D341Med (cell line): ENCODE measurements at regions not wholly inside any gene's neighbourhood (a gene's known extent, or its start where the extent isn't known, plus 50 kb on each side); places are given as distances from the start of the nearest gene placed in this dataset.

Experiments used
- DNase-seq: peaks from one replicate; pipeline ENCODE4 v3.0.0; 2012; ENCODE audit warnings: low spot score

DNA sequence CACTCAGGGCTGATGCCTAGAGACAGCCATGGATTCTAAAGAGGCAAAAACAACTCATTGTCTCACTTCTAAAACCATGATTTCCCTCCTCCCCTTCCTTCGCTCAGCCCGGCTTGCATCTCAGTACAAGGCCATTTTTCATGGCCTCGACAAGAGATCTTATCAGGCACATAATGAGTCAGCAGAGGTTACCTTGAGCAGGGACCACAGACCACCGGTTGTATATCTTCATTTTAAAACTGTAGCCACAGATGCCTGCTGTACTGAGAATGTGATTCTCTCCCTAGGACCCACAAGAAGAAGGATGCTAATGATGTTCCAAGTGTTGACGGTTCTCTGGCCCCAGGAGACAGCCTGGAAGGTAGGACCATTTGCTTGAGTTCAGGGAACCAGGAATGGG is 331.9 kb downstream of the AJAP1 start:
- DNase-seq = no peak

- DNase-seq = no peak
These were observed 330.4 kb downstream of the AJAP1 start for GRCh38 chr1:4984841-4985240.

- no peak for DNase-seq
These were observed 325.8 kb downstream of the AJAP1 start for GRCh38 chr1:4980211-4980610.

DNA sequence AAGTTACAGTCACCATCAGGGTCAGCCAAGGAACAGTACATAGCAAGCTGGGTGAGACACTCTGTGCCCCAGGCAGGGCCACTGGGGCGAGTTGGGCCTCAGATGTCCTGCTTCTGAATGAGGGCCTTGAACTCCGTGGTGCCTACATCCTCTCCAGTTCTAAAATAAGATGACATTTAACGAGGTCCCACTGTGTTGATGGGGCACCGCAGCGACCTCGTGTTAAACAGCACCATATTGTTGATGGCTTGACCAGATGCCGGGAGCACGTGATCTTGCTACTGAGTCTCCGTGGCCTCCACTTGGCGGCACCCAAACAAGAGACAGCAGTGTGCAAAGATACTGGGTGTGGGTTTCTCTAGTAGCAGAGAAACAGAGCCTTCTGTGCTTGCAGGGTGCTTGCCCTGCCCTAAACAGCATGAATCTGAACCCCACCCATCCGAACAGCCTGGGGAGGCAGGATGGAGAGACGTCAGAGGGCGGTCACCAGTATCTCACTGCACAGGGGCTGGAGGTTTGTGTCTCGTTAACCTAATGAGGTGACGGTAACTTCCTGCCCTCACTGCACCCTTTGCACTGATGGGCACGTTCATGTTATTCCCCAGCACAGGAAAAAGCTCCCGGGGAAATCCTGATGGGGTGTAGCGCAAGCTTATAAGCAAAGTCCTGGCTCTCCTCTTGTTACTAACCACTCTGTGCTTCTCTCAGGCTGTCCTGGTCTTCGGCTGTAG is 324.4 kb downstream of the AJAP1 start:
- no peak for DNase-seq

GRCh38 chr1:4977701-4978100 is 323.3 kb downstream of the AJAP1 start:
- no peak for DNase-seq

DNA sequence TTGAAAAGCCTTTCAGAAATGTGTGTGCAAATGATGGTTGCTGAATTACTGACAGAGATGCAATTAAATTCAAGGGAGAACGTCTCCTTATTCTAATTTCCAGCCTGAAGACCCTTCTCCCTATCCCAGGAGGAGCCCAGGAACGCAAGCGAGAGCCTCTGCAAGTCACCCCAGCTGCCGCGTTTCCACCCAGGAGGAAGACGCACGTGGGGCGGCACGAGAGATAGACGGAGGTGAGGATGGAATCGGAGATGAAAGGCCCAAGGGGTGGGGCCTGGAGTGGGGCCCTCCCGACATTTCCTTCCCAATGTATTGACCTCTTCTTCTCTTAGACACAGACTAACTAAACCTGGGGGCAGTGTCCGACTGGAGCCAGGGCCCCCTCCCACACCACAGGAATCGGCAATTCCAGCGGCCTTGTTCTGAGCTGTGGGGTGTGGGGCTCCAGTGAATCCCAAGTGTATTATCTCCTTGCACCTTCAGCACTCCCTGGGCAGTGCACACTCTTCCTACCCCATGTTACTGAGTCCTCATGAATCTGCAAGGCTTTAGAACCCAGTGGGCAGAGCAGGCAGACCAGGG is 322.5 kb downstream of the AJAP1 start:
- DNase-seq = no peak

DNA sequence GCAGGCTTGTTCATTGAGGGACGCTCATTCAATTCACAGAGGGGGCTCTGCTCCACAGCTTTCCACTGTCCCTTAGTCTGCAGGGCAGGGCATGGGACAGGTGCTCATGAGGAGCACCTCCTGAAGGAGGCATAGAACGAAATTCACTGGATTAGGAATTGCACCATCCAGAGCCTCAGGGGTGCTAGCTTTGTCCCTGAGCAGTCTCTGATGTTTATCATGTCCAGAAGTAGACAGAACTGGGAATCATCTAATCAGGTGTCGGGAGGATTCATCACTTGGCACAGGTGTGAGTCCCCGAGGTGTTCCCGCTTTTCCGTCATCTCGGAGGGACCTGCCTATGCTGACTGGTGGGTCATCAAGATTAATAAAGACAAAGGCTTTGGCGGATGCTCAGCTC is 321.4 kb downstream of the AJAP1 start:
- no peak for DNase-seq

DNA sequence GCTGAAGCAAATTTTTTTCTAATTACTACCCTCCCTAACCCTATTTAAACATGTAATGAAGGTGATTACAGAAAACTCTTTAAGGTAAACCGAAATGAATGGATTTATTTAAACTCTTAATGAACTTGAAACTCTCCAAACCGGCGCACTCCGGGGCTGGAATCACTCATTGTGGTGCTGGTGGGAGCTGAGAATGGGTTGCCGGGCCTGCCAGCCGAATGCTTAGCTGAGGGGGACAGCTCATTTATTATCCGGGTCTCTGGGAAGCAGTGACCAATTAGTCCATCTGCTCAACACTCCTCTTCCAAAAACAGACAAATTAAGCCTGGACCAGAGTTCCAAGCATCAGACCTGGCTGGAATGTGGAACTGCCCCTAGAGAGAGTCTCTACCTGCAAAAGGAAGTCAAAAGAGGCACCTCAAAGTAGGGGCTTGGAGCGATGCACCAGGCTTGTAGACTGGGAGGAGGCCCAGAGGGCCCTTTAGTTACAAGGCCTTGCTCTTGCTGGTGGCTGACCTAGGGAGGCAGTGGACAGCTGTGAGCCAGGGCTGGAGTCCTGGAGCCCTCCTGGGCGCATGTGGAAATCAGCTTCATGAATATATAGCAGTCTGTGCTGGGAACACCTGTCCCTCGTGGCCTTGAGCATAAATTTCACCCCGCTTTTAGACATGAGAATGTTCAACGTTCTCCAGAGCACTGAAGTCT is 320.7 kb downstream of the AJAP1 start:
- no peak for DNase-seq

GRCh38 chr1:4973341-4973740 is 318.9 kb downstream of the AJAP1 start:
- DNase-seq = no peak

- DNase-seq = no peak
These were observed 318.4 kb downstream of the AJAP1 start for GRCh38 chr1:4972761-4973320.

DNA sequence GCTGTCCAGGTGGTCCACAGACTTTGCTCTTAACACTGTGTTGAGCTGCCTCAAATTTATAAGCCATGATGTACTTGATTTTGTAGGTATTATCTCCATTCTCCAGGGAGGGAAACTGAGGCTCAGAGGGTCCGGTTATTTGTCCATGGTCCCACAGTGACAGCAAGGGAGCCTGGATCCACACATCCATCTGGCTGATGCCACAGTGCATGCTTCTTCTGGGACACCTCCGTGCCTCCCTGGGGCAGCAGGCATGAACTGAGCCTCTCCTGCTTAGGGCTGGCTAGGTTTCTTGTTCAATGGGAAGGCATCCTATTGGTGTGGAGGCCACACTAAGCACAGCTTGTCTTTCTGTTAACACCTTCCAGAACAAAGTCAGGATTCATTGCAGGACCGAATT is 317.3 kb downstream of the AJAP1 start:
- no peak for DNase-seq

GRCh38 chr1:4970532-4970931 is 316.1 kb downstream of the AJAP1 start:
- DNase-seq = no peak

DNA sequence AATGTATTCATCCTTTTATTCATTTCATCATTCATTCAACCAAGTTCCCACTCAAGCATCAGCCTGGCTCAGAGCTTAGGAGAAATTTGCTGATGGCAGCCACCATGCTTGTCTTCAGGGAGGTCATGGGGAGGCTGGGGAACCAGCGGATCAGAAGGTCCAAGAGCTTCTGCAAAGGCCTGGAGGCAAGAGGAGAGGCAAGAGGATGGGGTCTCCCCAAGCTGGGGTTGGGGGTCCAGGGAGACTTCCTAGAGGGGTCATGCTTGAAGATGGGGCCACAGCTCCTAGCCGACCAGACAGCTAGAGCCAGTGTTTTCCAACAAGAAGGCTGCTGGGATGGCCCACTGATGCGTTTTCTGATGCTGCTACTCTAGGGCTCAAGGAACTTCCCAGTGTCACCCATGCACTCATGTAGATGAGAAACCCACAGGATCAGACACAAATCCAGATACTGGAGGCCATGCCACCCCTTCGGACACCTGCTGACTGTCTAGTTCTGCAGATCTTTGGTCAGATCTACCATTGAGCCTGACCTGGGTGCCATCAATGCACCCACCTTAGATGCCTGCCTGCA is 315.2 kb downstream of the AJAP1 start:
- no peak for DNase-seq

DNA sequence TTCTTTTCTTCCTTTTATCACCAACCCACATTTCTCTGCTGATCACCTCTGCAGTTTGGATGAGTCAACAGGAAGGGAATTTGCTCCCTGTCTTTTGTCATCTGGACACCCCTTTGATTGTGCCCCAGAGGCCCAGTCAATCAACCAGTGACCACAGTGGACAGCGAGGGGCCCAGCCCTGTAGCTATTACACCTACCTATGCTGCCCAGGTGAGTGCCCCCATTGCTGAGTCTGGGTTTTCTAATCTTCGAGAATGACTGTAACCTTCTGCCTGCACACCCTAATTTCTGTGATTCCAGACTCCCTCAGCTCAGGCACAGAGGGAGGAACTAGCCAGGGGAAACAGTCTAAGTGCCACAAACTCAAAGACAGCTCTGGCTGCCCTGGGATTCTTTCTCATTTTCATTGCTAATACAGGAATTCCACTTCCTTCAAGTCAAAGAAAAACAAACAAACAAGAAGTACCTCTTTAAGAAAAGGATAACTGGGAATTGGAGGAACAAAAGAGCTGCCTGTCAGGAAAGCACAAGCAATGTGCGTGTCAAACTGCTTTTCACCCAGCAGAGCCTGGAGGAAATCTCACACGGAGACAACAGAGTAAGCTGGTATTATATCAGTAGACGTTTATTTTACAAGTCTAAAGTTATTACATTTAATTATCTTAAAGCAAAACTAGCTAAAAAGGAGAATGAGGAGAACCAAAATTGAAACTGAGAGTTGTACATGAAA is 311.1 kb downstream of the AJAP1 start:
- DNase-seq = no peak

- no peak for DNase-seq
These were observed 310.4 kb downstream of the AJAP1 start for GRCh38 chr1:4964634-4965345.

GRCh38 chr1:4963251-4963650 is 308.8 kb downstream of the AJAP1 start:
- DNase-seq = no peak

- no peak for DNase-seq
These were observed 308.4 kb downstream of the AJAP1 start for GRCh38 chr1:4962836-4963235.

DNA sequence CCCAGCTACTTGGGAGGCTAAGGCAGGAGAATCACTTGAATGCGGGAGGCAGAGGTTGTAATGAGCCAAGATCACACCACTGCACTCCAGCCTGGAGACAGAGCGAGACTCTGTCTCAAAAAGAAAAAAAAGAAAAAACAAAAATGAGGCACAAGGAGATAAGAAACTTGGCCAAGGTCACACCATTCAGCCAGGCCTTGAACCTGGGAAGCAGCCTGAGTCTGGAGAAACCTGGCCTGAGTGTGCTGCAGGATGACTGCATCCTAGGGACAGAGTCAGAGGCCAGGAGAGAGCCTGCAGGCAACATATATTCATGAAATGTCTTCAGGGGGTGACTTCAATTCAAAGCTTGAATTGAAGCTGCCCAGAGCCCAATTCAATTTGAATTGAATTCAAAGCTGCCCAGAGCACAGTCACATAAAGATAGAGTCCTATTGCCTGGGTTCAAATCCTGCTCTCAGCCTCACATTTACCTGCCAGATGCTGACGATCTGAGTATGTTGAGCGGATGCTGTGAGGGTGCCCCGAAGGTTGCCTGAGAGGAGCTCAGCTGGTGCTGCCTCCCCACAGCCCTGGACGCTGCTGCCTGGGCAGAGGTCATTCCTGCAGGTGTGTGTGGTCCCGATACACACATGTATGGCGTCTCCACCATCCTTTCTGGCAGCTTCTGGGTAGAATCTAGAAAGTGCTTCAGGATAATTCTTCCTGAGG is 307.7 kb downstream of the AJAP1 start:
- DNase-seq = no peak

DNA sequence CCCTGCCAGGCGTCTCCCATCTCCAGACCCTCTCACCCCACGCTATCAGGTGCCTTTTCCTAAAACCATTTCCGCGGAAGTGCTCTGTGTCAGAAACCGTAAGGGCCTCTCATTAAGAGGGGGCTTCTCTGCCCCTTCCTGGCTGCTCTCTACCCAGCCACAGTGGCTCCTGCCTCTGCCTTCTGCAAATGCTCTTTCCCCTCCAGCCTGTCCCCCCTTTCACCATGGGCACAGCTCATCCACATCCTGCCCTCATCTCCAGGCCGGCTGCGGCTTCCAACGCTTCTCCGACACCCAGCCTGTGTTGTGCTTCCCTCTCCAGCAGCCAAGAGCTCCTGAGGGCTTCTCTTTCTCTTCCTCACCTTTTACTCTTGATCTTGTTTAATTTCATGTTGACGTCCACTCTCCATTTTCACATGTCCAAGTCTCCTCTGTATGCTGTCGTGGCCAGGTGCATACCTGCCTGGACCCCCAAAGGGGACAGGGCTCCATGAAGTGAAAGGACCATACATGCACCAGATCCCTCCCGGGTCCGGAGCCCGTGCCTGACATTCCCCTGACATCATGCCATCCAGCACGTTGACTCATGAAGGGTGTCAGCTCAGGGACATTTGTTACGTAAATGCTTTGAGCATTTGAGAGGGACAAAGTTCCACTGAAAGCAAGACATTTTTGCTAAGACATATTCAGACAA is 306.5 kb downstream of the AJAP1 start:
- no peak for DNase-seq

- DNase-seq = no peak
These were observed 305.9 kb downstream of the AJAP1 start for GRCh38 chr1:4960336-4960735.
